Cerebellar nuclear complex (tissue), 1 donor: ENCODE measurements at regions not wholly inside any gene's neighbourhood (a gene's known extent, or its start where the extent isn't known, plus 50 kb on each side); places are given as distances from the start of the nearest gene placed in this dataset.

Source experiments
- DNase-seq, 2 experiments: peaks; one replicate each; lab custom pipeline; 2025; lab: John Stamatoyannopoulos, UW

DNA sequence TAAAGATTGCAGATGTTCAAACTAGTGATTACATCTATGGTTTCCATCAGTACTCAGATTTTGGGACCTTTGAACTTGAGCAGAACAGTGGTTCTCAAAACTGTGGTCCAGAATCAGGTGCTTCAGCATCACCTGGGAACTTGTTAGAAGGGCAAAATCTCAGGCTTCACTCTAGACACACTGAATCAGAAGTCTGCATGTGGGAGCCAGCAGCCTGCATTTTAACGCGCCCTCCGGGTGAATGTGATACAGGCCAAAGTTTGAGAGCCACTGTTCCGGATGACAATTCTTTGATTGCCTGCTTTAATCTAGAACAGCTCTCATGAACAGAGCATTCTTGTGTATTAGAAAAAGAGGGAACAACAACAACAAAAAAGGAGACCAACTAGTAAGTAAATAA lies 261.7 kb downstream of the GPD2 start:
- no peak for DNase-seq

DNA sequence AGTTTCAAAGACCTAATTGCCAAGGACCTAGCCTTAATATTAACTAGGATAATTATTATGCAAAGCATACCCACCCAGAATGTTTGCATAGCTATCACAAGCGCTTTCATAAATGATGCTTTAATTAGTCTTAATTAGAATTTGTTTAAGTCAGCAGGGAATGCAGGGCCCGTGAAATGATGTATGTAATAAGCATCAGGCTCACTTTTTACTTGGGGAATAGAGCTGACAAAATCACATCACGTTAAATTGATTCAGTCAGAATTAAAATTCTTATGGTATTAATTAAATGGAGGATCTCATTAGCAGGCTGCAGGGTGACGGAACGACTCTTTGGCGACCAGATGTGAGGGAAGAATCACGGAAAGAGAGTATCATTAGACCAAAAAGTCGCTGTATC lies 264.5 kb downstream of the GPD2 start:
- no peak for DNase-seq

DNA sequence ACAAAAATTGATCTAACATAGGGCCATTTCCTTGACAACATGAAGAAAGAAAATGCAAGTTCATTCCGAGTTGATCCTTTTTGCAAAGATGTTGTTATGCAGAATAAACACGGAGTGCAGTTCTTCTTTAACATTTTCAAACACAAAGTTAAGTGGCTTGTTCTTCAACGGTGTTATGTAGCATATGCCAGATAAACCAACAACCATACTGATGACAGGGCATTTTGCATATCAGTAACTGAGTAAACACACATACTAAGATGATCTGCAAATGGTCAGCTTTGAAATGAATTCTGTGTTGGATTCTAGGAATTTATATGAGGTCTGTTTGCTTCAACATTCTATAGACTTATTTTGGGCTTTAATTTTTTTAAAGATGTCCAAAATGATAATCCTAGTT lies 266.4 kb downstream of the GPD2 start:
- DNase-seq, result no peak

DNA sequence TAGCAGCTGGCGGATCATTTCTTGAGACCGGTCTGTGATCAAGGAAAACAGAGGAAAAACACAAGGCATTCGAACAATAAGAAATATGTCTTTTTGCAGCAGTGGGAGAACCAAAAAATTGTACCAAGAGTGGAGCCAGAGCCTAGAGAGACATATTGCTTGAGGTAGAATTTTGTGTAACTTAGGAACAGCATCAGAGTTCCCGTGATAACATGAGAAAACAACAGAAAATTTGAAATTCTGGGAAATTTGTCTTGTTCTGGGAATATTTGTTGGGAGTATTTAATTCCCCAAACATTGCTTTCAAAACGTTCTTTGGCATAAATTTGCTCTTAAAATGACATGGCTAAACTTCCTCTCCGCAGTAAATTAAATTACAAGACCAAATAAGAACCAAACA lies 267.5 kb downstream of the GPD2 start:
- no peak for DNase-seq

DNA sequence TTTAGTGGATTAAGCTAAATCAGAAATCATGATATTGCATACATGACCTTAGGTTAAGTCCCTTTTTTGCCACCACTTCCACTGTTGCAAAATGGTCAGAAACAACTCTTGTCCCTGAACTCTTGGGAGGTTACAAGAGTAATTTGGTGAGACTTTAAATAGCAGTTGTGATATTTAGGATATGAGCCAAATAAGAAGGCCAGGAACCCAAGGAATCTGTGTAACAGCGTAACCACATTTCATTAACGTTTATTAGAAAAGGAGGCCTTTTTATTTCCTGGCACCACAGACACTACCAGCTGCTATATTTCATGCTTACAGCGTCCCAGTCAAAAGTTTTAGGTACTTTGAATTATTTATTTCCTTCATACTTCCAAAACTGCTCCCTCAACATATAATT lies 268.0 kb downstream of the GPD2 start:
- no peak for DNase-seq

DNA sequence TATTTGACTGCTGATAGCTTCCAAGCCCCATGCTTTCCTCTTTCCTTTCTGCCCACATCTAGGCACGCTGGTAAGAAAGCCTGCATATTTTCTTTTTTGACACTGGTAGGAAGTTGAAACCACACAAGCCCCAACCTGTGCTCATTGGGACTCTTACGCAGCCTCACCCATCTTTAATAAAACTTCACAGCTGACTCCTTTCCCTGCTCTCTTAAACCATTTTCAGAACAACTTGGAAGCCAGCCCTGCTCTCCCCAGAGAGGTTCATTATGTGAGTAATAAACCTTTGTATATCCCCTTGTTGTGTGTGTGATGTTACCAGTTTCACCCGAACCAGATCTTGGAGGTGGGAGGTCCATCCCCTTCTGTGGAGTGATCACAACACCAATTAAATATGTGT lies 268.4 kb downstream of the GPD2 start:
- no peak for DNase-seq

DNA sequence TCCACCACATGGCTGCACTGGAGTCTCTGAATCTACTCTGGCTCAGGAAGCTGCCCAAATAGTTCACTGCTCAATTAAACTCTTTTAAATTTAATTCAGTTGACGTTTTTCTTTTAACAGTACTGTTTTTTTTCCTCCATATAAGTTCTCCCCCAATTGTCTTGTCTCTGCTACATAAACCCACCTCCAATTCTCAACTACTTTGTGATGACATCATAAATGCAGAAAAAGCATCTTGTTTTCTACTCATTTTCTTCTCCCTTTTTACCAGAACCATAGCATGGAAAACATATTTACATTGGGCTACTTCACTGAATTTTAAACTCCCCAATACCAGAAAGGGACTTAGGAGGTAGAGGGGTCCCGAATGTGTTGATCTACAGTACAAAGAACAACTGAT lies 270.4 kb downstream of the GPD2 start:
- DNase-seq, result no peak

DNA sequence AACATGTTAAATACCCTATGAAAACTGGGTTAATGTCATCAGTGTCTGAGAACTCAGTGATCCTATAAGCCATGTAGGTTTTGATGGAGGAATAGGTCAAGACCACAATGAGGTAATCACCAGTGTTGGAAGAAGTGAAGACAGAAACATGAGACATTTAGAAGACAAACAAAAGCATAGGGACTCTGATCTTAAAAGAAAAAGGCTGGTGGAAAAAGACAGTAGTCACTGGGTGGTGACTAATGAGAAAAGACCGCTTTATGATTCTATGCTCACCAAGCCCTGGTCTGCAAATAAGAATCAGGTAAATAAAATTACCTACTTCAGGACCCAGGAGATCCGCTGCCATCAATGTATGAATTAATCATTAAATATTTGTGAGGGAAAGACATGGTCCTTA lies 271.9 kb downstream of the GPD2 start:
- no peak for DNase-seq

DNA sequence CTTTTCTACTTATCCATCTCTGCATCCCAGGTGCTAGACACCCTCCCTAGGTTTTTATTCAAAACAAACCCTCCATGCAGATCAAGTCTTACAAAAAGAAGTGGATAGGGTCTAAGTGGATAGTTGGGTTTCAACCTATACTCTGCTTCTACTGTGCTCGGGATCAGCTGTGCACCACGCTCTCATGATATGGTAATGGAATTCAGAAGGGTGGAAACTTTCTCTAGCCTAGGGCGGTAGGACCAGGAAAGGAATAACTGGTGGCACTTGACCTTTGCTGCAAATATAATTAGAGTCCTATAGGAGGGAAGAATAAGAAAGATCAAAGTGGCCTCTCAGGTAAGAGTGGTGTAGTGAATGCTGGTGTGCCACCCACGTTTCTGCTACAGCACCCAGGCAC lies 272.9 kb downstream of the GPD2 start:
- no peak for DNase-seq

DNA sequence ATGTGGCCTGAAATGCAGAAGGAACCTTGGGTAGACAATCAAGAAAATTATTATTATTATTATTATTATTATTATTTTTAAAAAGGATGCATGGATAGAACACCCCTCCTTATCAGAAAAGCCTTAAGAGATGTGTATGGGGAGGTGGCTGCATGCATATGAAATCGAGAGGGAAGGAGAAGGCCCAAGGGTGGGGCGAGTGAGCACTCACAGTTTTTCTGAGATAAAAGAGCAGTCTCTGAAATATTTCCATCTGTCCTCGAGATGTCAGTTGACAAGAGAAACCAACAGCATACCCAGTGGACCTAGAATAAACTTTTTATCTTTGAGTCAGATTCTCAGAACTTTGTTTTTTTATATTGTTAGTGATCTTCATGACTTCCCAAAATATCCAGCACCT lies 282.9 kb downstream of the GPD2 start:
- DNase-seq, result no peak

DNA sequence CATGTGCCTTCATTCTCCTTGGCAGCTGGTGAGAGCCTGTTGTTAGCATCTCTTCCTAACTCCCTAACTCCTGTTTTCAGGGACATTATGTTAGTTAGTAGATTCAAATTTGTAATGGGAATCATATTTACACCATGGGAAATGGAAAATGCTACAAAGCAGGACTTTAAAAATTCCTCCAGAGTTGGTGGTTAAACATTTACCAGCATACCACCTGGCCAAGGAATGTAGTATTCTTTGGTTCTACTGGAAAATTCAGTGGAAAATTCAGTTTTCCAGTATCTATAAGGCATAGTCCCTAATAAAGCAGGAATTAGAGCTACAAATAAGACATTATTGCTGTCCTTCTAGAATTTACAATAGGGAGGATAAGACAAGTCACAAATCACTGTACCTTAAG lies 291.7 kb downstream of the GPD2 start:
- no peak for DNase-seq

DNA sequence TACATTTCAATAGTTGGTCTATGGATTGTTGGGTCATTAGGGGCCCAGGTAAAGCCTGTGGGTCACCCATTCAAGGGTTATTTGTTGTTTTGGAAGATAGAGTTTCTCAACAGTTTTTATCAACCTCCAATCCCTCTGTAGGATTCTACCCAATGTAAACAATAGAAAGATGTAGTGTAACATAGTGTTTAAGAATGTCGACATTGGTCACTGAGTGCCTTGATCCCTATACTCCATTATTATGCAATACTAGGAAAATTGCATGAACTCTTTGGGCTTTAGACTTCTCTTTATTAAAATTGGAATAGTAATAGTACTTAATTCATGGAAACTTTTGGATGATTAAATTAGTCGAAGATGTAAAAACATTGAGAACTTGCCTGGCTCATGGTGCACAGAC lies 292.1 kb downstream of the GPD2 start:
- DNase-seq, result no peak

DNA sequence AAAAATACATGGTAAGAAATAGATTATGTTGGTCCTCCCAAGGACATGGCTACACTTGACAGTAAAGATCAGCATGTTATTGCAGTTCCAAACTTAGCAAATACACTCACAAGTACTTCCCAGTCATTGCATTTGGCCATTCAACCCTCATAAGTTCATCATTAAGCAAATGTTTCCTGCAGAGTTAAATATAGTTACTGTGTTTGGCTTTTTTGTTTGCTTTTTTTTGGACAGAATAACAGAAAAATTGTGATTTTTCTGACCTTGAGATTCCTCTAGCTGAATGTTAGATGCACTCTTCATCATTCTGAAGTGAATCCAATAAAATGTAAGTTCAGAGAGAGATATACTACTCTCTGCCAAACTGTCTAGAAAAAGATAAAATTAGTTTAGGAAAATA lies 295.3 kb downstream of the GPD2 start:
- DNase-seq, result no peak

DNA sequence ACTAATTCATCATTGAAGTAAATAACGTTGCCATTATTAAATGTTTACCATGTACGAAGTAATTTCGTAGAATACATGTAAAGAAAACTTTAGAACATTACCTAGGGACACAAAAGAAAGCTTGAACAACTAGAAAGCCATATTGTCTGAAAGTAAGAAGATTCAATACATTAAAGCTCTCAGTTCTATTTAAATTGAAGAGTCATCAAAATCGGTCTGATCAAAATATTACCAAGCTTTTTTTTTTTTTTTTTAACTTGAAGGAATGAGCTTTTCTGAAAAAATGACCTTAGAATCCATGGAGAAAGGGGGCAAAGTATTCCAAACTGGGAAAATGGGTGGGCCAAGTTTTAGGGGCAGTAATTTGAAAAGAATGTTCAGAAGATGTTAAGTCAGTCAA lies 300.8 kb downstream of the GPD2 start:
- DNase-seq, result no peak

DNA sequence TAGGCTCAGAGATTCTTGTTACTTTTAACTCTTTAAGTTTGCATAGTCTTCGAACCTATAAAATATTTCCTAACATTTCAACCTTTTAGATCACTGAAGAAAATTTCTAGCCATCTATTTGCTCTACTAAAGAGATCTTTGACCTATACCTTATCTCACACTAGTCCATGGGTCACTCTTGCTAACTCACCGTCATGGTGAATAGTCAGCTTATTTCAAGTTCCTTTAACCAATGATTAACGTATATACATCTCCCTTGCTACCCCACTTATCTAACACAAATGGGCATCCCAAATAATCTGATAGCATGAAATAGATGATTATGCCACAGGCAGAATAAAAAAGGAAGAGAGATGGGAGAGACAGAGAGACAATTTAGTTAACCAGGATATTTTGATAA lies 303.1 kb downstream of the GPD2 start:
- no peak for DNase-seq

DNA sequence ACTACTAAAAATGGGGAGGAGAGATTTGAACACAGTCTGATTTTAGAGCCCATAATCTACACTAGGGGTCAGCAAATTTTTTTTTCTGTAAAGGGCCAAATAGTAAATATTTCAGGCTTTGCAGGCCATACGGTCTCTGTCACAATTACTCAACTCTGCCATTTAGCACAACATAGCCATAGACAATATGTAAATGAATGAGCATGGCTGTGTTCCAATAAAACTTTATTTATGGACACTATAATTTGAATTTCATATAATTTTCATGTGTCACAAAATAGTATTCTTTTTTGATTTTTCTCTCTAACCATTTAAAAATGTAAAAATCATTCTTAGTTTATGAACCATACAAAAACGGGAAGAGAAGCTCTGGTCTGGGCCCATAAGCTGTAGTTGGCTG lies 309.4 kb downstream of the GPD2 start:
- DNase-seq, result no peak

DNA sequence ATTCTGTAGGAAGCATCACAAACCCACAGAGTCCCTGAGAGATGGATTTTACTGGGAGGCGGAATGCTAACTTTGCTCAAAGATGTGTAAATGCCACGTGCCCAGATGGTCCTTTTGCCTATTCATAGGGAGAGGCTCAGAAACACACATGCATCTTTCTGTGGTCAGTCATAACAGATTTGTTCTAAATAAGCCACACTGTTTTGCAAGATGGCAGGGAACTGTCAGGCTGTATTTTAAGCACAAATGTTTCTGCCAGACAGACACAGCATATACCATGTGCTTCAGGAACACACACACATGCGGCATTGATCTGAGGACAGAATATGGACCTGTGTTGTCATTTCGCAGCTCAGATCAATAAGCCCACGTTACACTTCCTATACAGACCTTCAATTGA lies 312.0 kb downstream of the GPD2 start:
- DNase-seq, result no peak

DNA sequence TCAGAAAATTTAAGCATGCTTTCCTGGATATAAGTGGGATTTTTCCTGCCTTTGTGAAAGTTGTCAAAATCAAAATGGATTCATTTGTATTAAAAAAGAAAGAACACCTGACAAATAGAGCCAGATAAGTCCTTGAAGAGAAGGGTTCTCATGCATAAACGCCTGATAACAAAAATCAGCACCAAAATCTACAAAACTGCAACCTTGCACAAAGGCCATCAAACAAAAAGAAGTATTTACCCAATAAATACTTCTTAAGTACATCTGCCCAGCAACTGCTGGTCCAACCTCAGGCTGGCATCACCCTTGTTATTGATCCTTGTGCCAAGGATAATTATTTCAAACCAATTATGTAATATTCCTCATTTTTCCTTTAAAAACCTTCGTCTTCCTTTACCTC lies 315.9 kb downstream of the GPD2 start:
- DNase-seq, result no peak

DNA sequence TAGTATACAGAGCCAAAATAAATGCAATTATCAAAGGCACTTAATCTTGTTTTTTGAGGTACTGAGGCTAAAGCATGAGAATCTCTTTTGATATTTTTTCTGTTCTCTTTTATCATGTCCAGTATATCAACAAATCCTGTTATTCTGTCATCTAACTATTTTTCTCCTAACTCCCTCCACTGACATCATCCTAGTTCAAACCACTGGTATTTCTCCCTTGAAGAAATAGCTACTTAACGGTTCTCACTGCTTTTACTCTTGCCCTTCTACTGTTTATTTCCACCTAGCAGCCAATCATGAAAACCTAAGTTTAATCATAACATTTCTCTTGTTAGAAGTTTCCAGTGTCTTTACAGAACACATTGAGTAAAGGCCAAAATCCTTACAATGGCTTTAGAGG lies 317.6 kb downstream of the GPD2 start:
- DNase-seq, result no peak

DNA sequence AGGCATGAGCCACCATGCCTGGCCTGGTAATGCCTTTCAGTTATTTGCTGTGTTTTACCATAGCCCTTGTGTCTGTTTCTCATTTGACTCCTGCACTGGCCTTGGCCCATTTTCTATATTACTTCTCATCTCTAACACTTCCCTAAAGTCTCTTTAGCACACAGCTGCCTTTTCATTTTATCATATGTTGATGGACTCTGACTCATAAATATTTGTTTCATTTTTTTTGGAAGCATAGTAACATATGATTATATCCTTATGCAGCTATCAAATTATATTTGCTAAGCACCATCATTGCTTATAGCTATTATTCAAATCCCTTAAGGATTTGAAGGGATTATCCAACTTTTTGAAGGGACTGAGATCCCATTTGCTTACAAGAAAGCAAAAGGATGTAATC lies 320.3 kb downstream of the GPD2 start:
- no peak for DNase-seq

DNA sequence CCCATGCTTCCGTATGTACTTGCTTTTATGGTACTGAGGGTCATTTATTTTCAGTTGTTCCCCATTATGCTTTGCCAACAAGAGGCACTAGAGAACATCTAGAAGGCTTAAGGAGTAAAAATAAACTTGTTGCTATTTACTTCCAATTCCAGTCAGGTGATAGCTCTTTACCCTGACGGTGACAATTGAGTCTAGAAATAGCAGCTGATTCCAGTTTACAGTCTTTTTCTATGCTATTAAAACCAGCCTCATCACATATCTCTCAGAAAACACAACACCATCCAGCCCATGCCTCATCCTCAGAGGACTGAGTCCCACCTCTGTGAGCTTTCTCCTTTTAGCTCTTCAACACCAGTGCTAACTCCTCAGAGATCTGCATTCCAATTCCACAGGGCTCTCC lies 327.0 kb downstream of the GPD2 start:
- DNase-seq, result no peak

DNA sequence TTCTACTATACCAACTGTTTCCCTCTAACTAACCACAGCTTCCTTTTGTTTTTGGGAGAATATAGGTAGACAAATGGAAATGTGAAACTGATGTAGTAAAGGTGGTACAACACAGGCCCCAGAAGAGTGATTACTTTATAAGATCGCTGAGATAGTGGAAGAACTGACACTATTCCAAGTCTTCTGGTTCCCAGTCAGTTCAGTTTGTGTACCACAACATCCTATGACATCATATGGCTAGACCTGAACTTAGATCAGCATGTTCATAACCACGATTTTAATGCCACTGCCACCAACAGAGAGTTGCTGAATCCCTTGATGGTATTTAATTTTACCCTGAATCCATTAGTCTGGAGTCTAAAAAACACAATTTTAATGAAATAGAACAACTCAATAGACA lies 328.9 kb downstream of the GPD2 start:
- no peak for DNase-seq

DNA sequence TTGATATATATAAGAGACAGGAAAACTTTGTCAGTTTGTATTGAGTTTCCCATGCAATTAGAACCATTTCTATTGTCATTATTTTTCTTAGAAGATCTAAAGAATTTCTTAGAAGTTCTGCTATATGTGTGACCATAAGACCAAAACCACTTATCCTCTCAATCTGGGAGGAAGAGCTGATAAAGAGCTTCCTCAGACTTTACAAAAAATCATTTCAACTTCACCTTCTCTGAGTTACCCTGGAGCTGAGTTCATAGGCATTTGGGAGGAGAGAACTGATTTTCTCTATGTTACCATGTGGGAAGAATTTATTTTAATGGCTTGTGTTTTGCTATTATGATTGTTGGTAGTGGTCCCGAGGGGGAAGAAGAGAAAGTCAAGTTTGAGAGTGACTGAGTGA lies 329.3 kb downstream of the GPD2 start:
- DNase-seq, result no peak

DNA sequence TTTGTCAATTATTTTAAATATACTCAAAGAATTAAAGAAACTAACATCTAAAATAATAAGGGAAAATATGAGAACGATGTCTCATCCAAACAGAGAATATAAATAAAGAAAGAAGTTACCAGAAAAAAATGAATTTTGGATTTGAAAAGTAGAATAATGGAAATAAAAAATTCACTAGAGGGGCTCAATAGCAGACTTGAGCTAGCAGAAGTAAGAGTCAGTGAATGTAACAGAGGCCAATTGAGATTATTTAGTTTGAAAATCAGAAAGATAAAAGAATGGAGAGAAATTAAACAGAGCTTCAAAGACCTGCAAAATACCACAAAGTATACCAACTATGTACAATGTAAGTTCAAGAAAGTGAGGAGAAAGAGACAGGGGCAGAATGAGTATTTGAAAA lies 333.6 kb downstream of the GPD2 start:
- DNase-seq, result no peak

DNA sequence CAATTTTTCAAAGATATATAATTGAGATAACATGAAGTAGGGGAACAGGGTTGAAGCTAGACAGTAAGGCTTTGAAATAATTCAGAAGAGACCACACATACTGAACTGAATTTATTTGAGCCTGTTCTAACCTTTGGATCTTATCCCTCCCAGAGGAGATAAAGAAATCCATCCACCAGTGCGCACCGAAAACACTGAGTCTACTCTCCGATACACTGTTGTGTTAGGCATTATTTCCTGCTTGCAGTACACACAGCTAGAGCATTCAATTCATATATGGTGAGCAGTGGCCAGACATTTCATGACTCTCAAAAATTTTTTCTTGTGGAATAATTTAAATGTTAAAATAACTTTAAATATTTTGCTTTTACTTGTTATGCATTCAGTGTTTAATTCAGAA lies 342.7 kb downstream of the GPD2 start:
- no peak for DNase-seq
